Activated naive CD8-positive, alpha-beta T cell treated with anti-CD3 and anti-CD28 coated beads for 36 hours (primary cell): ENCODE measurements at regions not wholly inside any gene's neighbourhood (a gene's known extent, or its start where the extent isn't known, plus 50 kb on each side); places are given as distances from the start of the nearest gene placed in this dataset.

Source experiments
- DNase-seq: peaks from one replicate; pipeline ENCODE4 v3.0.0; 2021
- H3K27ac Mint-ChIP-seq: one replicate; pipeline ENCODE4 v1.8.0; 2022; ENCODE audit warnings: mild to moderate bottlenecking, moderate library complexity, mixed read lengths
- H3K27me3 Mint-ChIP-seq: one replicate; pipeline ENCODE4 v1.8.0; 2022; ENCODE audit warnings: mild to moderate bottlenecking, mixed read lengths
- H3K36me3 Mint-ChIP-seq: one replicate; pipeline ENCODE4 v1.8.0; 2021; ENCODE audit warnings: mild to moderate bottlenecking, mixed read lengths
- H3K4me1 Mint-ChIP-seq: one replicate; pipeline ENCODE4 v1.8.0; 2021; ENCODE audit warnings: mixed read lengths
- H3K4me3 Mint-ChIP-seq: one replicate; pipeline ENCODE4 v1.8.0; 2022; ENCODE audit warnings: mild to moderate bottlenecking, moderate library complexity, mixed read lengths
- H3K9me3 Mint-ChIP-seq: one replicate; pipeline ENCODE4 v1.8.0; 2022; ENCODE audit warnings: mixed read lengths

- no peak for DNase-seq
- no peaks in the 10 kb centered on the region for H3K27me3 Mint-ChIP-seq
- H3K9me3 Mint-ChIP-seq: no peaks in the 10 kb centered on the region
- H3K36me3 Mint-ChIP-seq: no peaks in the 10 kb centered on the region
- no peak overlapping the region for H3K4me3 Mint-ChIP-seq
- H3K4me1 Mint-ChIP-seq: no peaks in the 10 kb centered on the region
- no peak overlapping the region for H3K27ac Mint-ChIP-seq
Measured at GRCh38 chr7:10268034-10268433, 705.6 kb upstream of the PHF14 start.

GRCh38 chr7:10282909-10283308, 690.8 kb upstream of the PHF14 start:
- peaks cover 5% of the 10 kb centered on the region for H3K9me3 Mint-ChIP-seq
- H3K27me3 Mint-ChIP-seq: no peaks in the 10 kb centered on the region
- H3K4me1 Mint-ChIP-seq: no peaks in the 10 kb centered on the region
- no peak for DNase-seq
- H3K4me3 Mint-ChIP-seq: no peak overlapping the region
- no peak overlapping the region for H3K27ac Mint-ChIP-seq
- H3K36me3 Mint-ChIP-seq: no peaks in the 10 kb centered on the region

DNA sequence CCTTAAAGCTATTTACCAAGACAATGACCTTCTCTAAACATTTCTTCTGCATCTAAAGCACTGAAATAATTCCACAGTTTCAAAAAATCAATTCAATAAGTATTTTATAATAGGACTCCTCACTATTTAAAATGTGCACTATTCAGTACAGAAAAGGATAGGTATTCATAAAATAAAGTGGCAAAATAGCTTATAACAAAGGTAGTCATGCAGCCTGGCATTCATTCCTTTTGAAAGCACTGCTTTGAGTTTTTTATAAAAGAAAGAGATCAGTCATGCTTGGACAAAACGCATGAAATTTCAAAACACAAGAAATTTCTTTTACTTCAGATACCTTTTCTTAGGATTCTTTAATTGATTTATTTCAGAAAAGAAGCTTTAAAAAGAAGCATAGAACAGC, 689.7 kb upstream of the PHF14 start:
- DNase-seq: no peak
- no peak overlapping the region for H3K27ac Mint-ChIP-seq
- no peaks in the 10 kb centered on the region for H3K4me1 Mint-ChIP-seq
- H3K36me3 Mint-ChIP-seq: no peaks in the 10 kb centered on the region
- no peaks in the 10 kb centered on the region for H3K27me3 Mint-ChIP-seq
- H3K9me3 Mint-ChIP-seq: peaks cover 4% of the 10 kb centered on the region
- H3K4me3 Mint-ChIP-seq: no peak overlapping the region

DNA sequence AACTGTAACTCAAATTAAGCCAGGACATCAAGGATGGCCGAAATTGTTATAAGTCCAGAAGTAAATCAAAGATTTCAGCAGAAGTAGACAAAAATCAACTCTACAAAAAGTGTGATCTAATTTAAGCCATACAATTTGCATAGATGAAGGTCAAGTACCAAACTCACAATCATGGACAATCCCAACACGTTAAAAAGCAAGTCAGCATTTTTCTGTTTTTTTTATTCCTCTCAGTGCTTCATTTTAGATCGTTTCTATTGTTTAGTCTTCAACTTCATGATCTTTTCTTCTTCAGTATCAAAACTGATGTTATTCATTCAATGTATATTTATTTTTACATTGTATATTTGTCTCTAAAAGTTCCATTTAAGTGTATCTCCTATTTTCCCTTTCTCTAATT, 674.3 kb upstream of the PHF14 start:
- DNase-seq: no peak
- no peaks in the 10 kb centered on the region for H3K4me1 Mint-ChIP-seq
- H3K27me3 Mint-ChIP-seq: no peaks in the 10 kb centered on the region
- H3K4me3 Mint-ChIP-seq: no peak overlapping the region
- H3K36me3 Mint-ChIP-seq: no peaks in the 10 kb centered on the region
- H3K9me3 Mint-ChIP-seq: peaks cover 1% of the 10 kb centered on the region
- H3K27ac Mint-ChIP-seq: no peak overlapping the region

- no peaks in the 10 kb centered on the region for H3K27me3 Mint-ChIP-seq
- DNase-seq: no peak
- no peaks in the 10 kb centered on the region for H3K4me1 Mint-ChIP-seq
- H3K36me3 Mint-ChIP-seq: no peaks in the 10 kb centered on the region
- no peak overlapping the region for H3K27ac Mint-ChIP-seq
- H3K9me3 Mint-ChIP-seq: peaks cover 1% of the 10 kb centered on the region
- H3K4me3 Mint-ChIP-seq: no peak overlapping the region
Measured at GRCh38 chr7:10300577-10300976, 673.1 kb upstream of the PHF14 start.

DNA sequence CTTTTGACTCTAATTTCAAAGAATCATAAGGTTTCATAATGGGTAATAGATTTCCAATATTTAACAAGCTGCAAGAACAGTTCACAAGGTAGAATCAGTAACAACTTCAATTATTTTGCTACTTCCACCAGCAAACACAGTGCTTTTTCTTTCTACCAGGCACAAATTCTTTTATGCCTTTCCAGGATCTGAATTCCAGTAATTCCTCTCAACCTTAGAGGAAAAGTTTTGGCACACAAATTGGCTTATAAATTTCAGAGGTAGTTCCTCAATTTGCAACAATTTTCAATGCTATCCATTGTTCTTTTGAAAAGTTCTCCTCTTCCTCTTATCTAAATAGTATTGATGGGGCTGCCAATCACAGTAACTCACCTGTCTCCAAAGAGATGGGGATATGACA, 665.4 kb upstream of the PHF14 start:
- H3K4me1 Mint-ChIP-seq: no peaks in the 10 kb centered on the region
- H3K36me3 Mint-ChIP-seq: no peaks in the 10 kb centered on the region
- no peak overlapping the region for H3K27ac Mint-ChIP-seq
- H3K9me3 Mint-ChIP-seq: peaks cover 2% of the 10 kb centered on the region
- H3K27me3 Mint-ChIP-seq: no peaks in the 10 kb centered on the region
- no peak for DNase-seq
- no peak overlapping the region for H3K4me3 Mint-ChIP-seq

- no peaks in the 10 kb centered on the region for H3K27me3 Mint-ChIP-seq
- peaks cover 2% of the 10 kb centered on the region for H3K9me3 Mint-ChIP-seq
- no peak overlapping the region for H3K4me3 Mint-ChIP-seq
- H3K4me1 Mint-ChIP-seq: no peaks in the 10 kb centered on the region
- no peaks in the 10 kb centered on the region for H3K36me3 Mint-ChIP-seq
- no peak overlapping the region for H3K27ac Mint-ChIP-seq
- no peak for DNase-seq
Measured at GRCh38 chr7:10312942-10313341, 660.7 kb upstream of the PHF14 start.

GRCh38 chr7:10315881-10316280, 657.8 kb upstream of the PHF14 start:
- Mint-ChIP-seq H3K36me3 (no peaks in the 10 kb centered on the region), H3K4me1 (no peaks in the 10 kb centered on the region), H3K9me3 (peaks cover 7% of the 10 kb centered on the region), H3K27ac (no peak overlapping the region), H3K27me3 (no peaks in the 10 kb centered on the region), H3K4me3 (no peak overlapping the region)
- no peak for DNase-seq

- Mint-ChIP-seq H3K4me3 (no peak overlapping the region), H3K9me3 (peaks cover 7% of the 10 kb centered on the region), H3K36me3 (no peaks in the 10 kb centered on the region), H3K4me1 (no peaks in the 10 kb centered on the region), H3K27ac (no peak overlapping the region), H3K27me3 (no peaks in the 10 kb centered on the region)
- no peak for DNase-seq
Measured at GRCh38 chr7:10316488-10316887, 657.2 kb upstream of the PHF14 start.

- Mint-ChIP-seq H3K4me3 (no peak overlapping the region), H3K36me3 (no peaks in the 10 kb centered on the region), H3K4me1 (no peaks in the 10 kb centered on the region), H3K9me3 (no peaks in the 10 kb centered on the region), H3K27ac (no peak overlapping the region), H3K27me3 (no peaks in the 10 kb centered on the region)
- DNase-seq: no peak
Measured at GRCh38 chr7:10325395-10325794, 648.3 kb upstream of the PHF14 start.

DNA sequence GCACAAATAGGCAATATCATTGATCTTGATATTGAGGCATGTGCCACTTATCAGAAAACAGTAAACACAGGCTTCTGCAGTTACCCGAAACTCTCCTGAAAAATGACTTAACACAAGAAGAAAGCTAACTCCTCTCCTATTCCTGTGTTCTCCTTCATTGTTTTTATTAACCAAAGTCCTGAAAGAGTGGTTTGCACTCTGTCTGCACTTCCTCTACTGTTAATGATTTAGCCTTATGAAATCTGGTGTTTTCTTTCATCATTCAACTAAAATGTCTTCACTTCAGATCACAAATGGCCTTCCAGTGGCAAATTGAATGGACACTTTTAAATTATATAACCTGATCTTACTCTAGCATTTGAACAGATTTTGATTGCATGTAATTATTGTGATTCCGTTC, 630.6 kb upstream of the PHF14 start:
- DNase-seq: no peak
- H3K27ac Mint-ChIP-seq: no peak overlapping the region
- no peaks in the 10 kb centered on the region for H3K36me3 Mint-ChIP-seq
- H3K27me3 Mint-ChIP-seq: no peaks in the 10 kb centered on the region
- H3K9me3 Mint-ChIP-seq: no peaks in the 10 kb centered on the region
- no peak overlapping the region for H3K4me3 Mint-ChIP-seq
- H3K4me1 Mint-ChIP-seq: no peaks in the 10 kb centered on the region

DNA sequence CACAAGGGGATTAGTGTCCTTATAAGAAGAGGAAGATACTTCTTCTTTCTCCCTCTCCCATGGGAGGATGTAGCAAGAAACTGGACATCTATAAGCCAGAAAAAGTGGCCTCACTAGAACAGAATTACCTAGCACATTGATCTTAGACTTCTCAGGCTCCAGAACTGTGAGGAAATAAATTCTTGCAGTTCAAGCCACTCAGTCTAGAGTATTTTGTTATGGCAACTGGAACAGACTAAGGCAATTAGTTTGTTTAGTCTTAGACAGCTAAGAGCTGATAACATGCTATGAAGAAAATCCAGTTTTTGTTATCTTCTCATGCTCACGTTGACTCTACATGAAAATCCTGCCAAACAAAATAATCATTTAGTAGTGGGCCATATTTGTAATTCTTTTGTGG, 627.6 kb upstream of the PHF14 start:
- no peaks in the 10 kb centered on the region for H3K4me1 Mint-ChIP-seq
- peaks cover 1% of the 10 kb centered on the region for H3K9me3 Mint-ChIP-seq
- H3K4me3 Mint-ChIP-seq: no peak overlapping the region
- no peaks in the 10 kb centered on the region for H3K36me3 Mint-ChIP-seq
- H3K27ac Mint-ChIP-seq: no peak overlapping the region
- no peak for DNase-seq
- H3K27me3 Mint-ChIP-seq: no peaks in the 10 kb centered on the region

GRCh38 chr7:10355816-10356215, 617.9 kb upstream of the PHF14 start:
- no peaks in the 10 kb centered on the region for H3K36me3 Mint-ChIP-seq
- H3K4me1 Mint-ChIP-seq: no peaks in the 10 kb centered on the region
- H3K4me3 Mint-ChIP-seq: no peak overlapping the region
- H3K9me3 Mint-ChIP-seq: peaks cover 11% of the 10 kb centered on the region
- H3K27ac Mint-ChIP-seq: no peak overlapping the region
- DNase-seq: no peak
- no peaks in the 10 kb centered on the region for H3K27me3 Mint-ChIP-seq

GRCh38 chr7:10360050-10360449, 613.6 kb upstream of the PHF14 start:
- H3K27me3 Mint-ChIP-seq: no peaks in the 10 kb centered on the region
- peaks cover 15% of the 10 kb centered on the region for H3K9me3 Mint-ChIP-seq
- no peak for DNase-seq
- no peak overlapping the region for H3K4me3 Mint-ChIP-seq
- no peak overlapping the region for H3K27ac Mint-ChIP-seq
- H3K4me1 Mint-ChIP-seq: no peaks in the 10 kb centered on the region
- no peaks in the 10 kb centered on the region for H3K36me3 Mint-ChIP-seq

- peaks cover 10% of the 10 kb centered on the region for H3K9me3 Mint-ChIP-seq
- H3K4me1 Mint-ChIP-seq: no peaks in the 10 kb centered on the region
- H3K36me3 Mint-ChIP-seq: no peaks in the 10 kb centered on the region
- no peak for DNase-seq
- H3K27ac Mint-ChIP-seq: no peak overlapping the region
- no peak overlapping the region for H3K4me3 Mint-ChIP-seq
- H3K27me3 Mint-ChIP-seq: no peaks in the 10 kb centered on the region
Measured at GRCh38 chr7:10401793-10402192, 571.9 kb upstream of the PHF14 start.

GRCh38 chr7:10412422-10413019, 561.2 kb upstream of the PHF14 start:
- H3K9me3 Mint-ChIP-seq: no peaks in the 10 kb centered on the region
- no peak overlapping the region for H3K27ac Mint-ChIP-seq
- H3K4me1 Mint-ChIP-seq: no peaks in the 10 kb centered on the region
- no peak overlapping the region for H3K4me3 Mint-ChIP-seq
- no peaks in the 10 kb centered on the region for H3K27me3 Mint-ChIP-seq
- H3K36me3 Mint-ChIP-seq: no peaks in the 10 kb centered on the region
- DNase-seq: peak; percentile 5

GRCh38 chr7:10418985-10419384, 554.7 kb upstream of the PHF14 start:
- no peaks in the 10 kb centered on the region for H3K9me3 Mint-ChIP-seq
- H3K36me3 Mint-ChIP-seq: no peaks in the 10 kb centered on the region
- H3K27ac Mint-ChIP-seq: no peak overlapping the region
- no peaks in the 10 kb centered on the region for H3K27me3 Mint-ChIP-seq
- no peaks in the 10 kb centered on the region for H3K4me1 Mint-ChIP-seq
- no peak overlapping the region for H3K4me3 Mint-ChIP-seq
- no peak for DNase-seq
